Liver (tissue), 8 donors: ENCODE measurements at regions not wholly inside any gene's neighbourhood (a gene's known extent, or its start where the extent isn't known, plus 50 kb on each side); places are given as distances from the start of the nearest gene placed in this dataset.

ENCODE experiments used
- DNase-seq: peaks from one replicate; pipeline ENCODE4 v3.0.0-alpha.2; 2017; ENCODE audit warnings: low spot score
- H3K27ac ChIP-seq, 2 donors: one replicate each; pipeline ENCODE4 v1.7.0; 2013; ENCODE audit warnings: inconsistent platforms in 2 of 2, low read length in 2 of 2, control low read depth in 1 of 2, low read depth in 1 of 2, mild to moderate bottlenecking in 1 of 2
- H3K27me3 ChIP-seq, 4 donors: one replicate each; pipeline versions ENCODE4 v1.6.1 to v1.7.0; 2013; ENCODE audit warnings: low read length in 3 of 4, inconsistent platforms in 1 of 4, mild to moderate bottlenecking in 1 of 4, moderate library complexity in 1 of 4; ENCODE audit not compliant: control insufficient read depth in 4 of 4, insufficient read depth in 4 of 4
- H3K36me3 ChIP-seq, 4 donors: one replicate each; pipeline versions ENCODE4 v1.6.1 to v1.7.0; 2013; ENCODE audit warnings: low read length in 3 of 4, mild to moderate bottlenecking in 3 of 4, low read depth in 1 of 4, moderate library complexity in 1 of 4; ENCODE audit not compliant: control insufficient read depth in 4 of 4, insufficient read depth in 3 of 4
- H3K4me1 ChIP-seq, 4 donors: one replicate each; pipeline versions ENCODE4 v1.6.1 to v1.7.0; 2013; ENCODE audit warnings: low read length in 3 of 4, mild to moderate bottlenecking in 3 of 4, moderate library complexity in 1 of 4; ENCODE audit not compliant: control insufficient read depth in 4 of 4, insufficient read depth in 4 of 4
- H3K4me3 ChIP-seq, 3 donors: one replicate each; pipeline versions ENCODE4 v1.6.1 to v1.7.0; 2013; ENCODE audit warnings: low read length in 3 of 3, control low read depth in 1 of 3, low read depth in 1 of 3, mild to moderate bottlenecking in 1 of 3
- H3K9ac ChIP-seq, 2 donors: one replicate each; pipeline ENCODE4 v1.7.0; 2013; ENCODE audit warnings: low read length in 2 of 2, mild to moderate bottlenecking in 2 of 2, moderate library complexity in 2 of 2, control low read depth in 1 of 2, low read depth in 1 of 2
- H3K9me3 ChIP-seq, 4 donors: one replicate each; pipeline versions ENCODE4 v1.6.1 to v1.7.0; 2013; ENCODE audit warnings: low read length in 3 of 4; ENCODE audit not compliant: control insufficient read depth in 4 of 4
- ATF3 ChIP-seq: IDR thresholded peaks from 2 replicates; pipeline ENCODE4 v1.6.1; 2016; ENCODE audit warnings: antibody characterized with exemption
- EGR1 ChIP-seq, 2 donors: IDR thresholded peaks; 2 replicates each; pipeline ENCODE4 v1.6.1; 2016 to 2018; ENCODE audit warnings: antibody characterized with exemption in 2 of 2, low read depth in 2 of 2
- FOXA1 ChIP-seq: IDR thresholded peaks from 2 replicates; pipeline ENCODE4 v1.6.1; 2016; ENCODE audit warnings: antibody characterized with exemption
- FOXA2 ChIP-seq: IDR thresholded peaks from 2 replicates; pipeline ENCODE4 v1.6.1; 2016; ENCODE audit warnings: antibody characterized with exemption
- GABPA ChIP-seq, 2 donors: IDR thresholded peaks in 1 of 2; conservative IDR thresholded peaks in 1 of 2; 2 replicates each; pipeline ENCODE4 v1.6.1; 2016; ENCODE audit warnings: antibody characterized with exemption in 2 of 2, mild to moderate bottlenecking in 1 of 2, moderate library complexity in 1 of 2
- HNF4A ChIP-seq, 2 donors: conservative IDR thresholded peaks; 2 replicates each; pipeline ENCODE4 v1.6.1; 2016; ENCODE audit warnings: antibody characterized with exemption in 2 of 2, mild to moderate bottlenecking in 2 of 2
- HNF4G ChIP-seq: IDR thresholded peaks from 2 replicates; pipeline ENCODE4 v1.6.1; 2016; ENCODE audit warnings: antibody characterized with exemption
- JUND ChIP-seq, 2 donors: IDR thresholded peaks; 2 replicates each; pipeline ENCODE4 v1.6.1; 2016; ENCODE audit warnings: antibody characterized with exemption in 2 of 2
- MAX ChIP-seq: IDR thresholded peaks from 2 replicates; pipeline ENCODE4 v1.6.1; 2016; ENCODE audit warnings: antibody characterized with exemption
- NR2F2 ChIP-seq: IDR thresholded peaks from 2 replicates; pipeline ENCODE4 v1.6.1; 2016; ENCODE audit warnings: antibody characterized with exemption
- RAD21 ChIP-seq, 2 donors: IDR thresholded peaks; 2 replicates each; pipeline ENCODE4 v1.6.1; 2016; ENCODE audit warnings: antibody characterized with exemption in 2 of 2, mild to moderate bottlenecking in 2 of 2
- REST ChIP-seq: IDR thresholded peaks from 2 replicates; pipeline ENCODE4 v1.6.1; 2016; ENCODE audit warnings: antibody characterized with exemption, mild to moderate bottlenecking
- RXRA ChIP-seq, 2 donors: IDR thresholded peaks; 2 replicates each; pipeline ENCODE4 v1.6.1; 2017 to 2018; ENCODE audit warnings: antibody characterized with exemption in 2 of 2, mild to moderate bottlenecking in 1 of 2
- SP1 ChIP-seq: IDR thresholded peaks from 2 replicates; pipeline ENCODE4 v1.6.1; 2018; ENCODE audit warnings: antibody characterized with exemption, mild to moderate bottlenecking
- TAF1 ChIP-seq: conservative IDR thresholded peaks from 2 replicates; pipeline ENCODE4 v1.6.1; 2016; ENCODE audit warnings: antibody characterized with exemption, mild to moderate bottlenecking
- YY1 ChIP-seq: IDR thresholded peaks from 2 replicates; pipeline ENCODE4 v1.6.1; 2016; ENCODE audit warnings: antibody characterized with exemption, mild to moderate bottlenecking
- ZBTB33 ChIP-seq: IDR thresholded peaks from 2 replicates; pipeline ENCODE4 v1.6.1; 2016; ENCODE audit warnings: antibody characterized with exemption
- WGBS: extraction: QIAGEN DNeasy Blood & Tissue Kit; methylation state at CpG from one replicate; pipeline ENCODE4 v1.1.7; 2013; 5-methylcytosine and 5-hydroxymethylcytosine counted together
- TF ChIP-seq, protein P1 (sequence below): fragments of 150-350 bp; IDR thresholded peaks from 2 replicates; pipeline ENCODE4 v1.5.1; 2017; ENCODE audit warnings: improper control_type of control experiment, low read depth, low read length; ENCODE audit not compliant: missing input control
- donor health status: healthy.
- donor health status: healthy.
- donor health status: healthy.
- donor health status: healthy.
- donor health status: healthy.

DNA sequence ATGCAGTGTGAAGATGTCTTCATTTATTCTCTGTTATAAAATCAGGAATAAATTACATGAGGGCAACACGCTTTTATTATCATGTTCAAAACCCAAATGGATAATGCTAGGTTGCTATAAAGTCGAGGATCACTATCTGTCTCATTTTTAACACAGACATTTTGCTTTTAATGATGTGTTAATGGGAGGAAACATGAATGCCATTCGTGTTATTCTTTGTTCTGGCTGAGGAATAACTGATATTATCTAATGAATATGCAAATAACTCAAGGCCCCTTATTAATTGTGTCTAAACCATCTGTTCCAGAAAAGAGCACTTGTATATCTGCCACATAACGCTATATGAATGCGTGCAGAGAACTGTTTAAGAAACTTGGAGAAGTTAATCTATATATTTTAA is 576.1 kb downstream of the DCDC2C start:
- no peak overlapping the region for H3K4me3 ChIP-seq
- DNase-seq, result no peak
- H3K27ac ChIP-seq, result no peak overlapping the region
- H3K9ac ChIP-seq, result no peak overlapping the region
- 71% methylated on average over 5 of the region's 5 CpGs for WGBS
- H3K36me3 ChIP-seq, result no peaks in the 10 kb centered on the region
- no peaks in the 10 kb centered on the region for H3K4me1 ChIP-seq
- no peaks in the 10 kb centered on the region for H3K9me3 ChIP-seq
- no peaks in the 10 kb centered on the region for H3K27me3 ChIP-seq
- TF ChIP-seq FOXA2, result no peak
- TF ChIP-seq YY1, result no peak
- no peak for TF ChIP-seq SP1
- no peak for TF ChIP-seq MAX
- no peak for TF ChIP-seq RXRA (IDR thresholded peaks at IDR 0.05)
- no peak for TF ChIP-seq HNF4G
- TF ChIP-seq ZBTB33, result no peak
- no peak for TF ChIP-seq RAD21 (IDR thresholded peaks at IDR 0.05)
- no peak for TF ChIP-seq GABPA (IDR thresholded peaks at IDR 0.05 in 1 of 2, conservative IDR thresholded peaks at IDR 0.05 in 1 of 2)
- TF ChIP-seq JUND (IDR thresholded peaks at IDR 0.05), result no peak
- no peak for TF ChIP-seq FOXA1
- no peak for TF ChIP-seq ATF3
- no peak for TF ChIP-seq EGR1 (IDR thresholded peaks at IDR 0.05; ENCODE audit: low read depth in 2 of 2)
- no peak for TF ChIP-seq HNF4A (conservative IDR thresholded peaks at IDR 0.05)

GRCh38 chr2:4291430-4291829 is 588.1 kb downstream of the DCDC2C start:
- Histone ChIP-seq H3K9ac (no peak overlapping the region), H3K4me3 (no peak overlapping the region), H3K27ac (no peak overlapping the region), H3K4me1 (no peaks in the 10 kb centered on the region), H3K9me3 (no peaks in the 10 kb centered on the region), H3K36me3 (no peaks in the 10 kb centered on the region), H3K27me3 (no peaks in the 10 kb centered on the region)
- WGBS, result 61% methylated on average over 4 of the region's 4 CpGs
- no peak for DNase-seq
- no peak for TF ChIP-seq EGR1 (IDR thresholded peaks at IDR 0.05; ENCODE audit: low read depth in 2 of 2)
- TF ChIP-seq MAX, result no peak
- TF ChIP-seq YY1, result no peak
- TF ChIP-seq TAF1, result no peak
- TF ChIP-seq, protein P1, sequence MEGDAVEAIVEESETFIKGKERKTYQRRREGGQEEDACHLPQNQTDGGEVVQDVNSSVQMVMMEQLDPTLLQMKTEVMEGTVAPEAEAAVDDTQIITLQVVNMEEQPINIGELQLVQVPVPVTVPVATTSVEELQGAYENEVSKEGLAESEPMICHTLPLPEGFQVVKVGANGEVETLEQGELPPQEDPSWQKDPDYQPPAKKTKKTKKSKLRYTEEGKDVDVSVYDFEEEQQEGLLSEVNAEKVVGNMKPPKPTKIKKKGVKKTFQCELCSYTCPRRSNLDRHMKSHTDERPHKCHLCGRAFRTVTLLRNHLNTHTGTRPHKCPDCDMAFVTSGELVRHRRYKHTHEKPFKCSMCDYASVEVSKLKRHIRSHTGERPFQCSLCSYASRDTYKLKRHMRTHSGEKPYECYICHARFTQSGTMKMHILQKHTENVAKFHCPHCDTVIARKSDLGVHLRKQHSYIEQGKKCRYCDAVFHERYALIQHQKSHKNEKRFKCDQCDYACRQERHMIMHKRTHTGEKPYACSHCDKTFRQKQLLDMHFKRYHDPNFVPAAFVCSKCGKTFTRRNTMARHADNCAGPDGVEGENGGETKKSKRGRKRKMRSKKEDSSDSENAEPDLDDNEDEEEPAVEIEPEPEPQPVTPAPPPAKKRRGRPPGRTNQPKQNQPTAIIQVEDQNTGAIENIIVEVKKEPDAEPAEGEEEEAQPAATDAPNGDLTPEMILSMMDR, result no peak
- no peak for TF ChIP-seq ZBTB33
- no peak for TF ChIP-seq FOXA1
- TF ChIP-seq REST, result no peak
- TF ChIP-seq NR2F2, result no peak
- no peak for TF ChIP-seq RXRA (IDR thresholded peaks at IDR 0.05)
